ENCODE measurements at regions not wholly inside any gene's neighbourhood (a gene's known extent, or its start where the extent isn't known, plus 50 kb on each side); places are given as distances from the start of the nearest gene placed in this dataset.

- H3K27me3 ChIP-seq (ENCODE audit: control insufficient read depth, extremely low read depth, insufficient read depth, low read length) = no peaks in the 10 kb centered on the region
- DNase-seq (ENCODE audit: low read depth, low spot score) (no peak), FAIRE-seq (no peak)
- no peaks in the 10 kb centered on the region for H3K9me1 ChIP-seq (ENCODE audit: control insufficient read depth, extremely low read depth, insufficient read depth, low read length)
- H3K36me3 ChIP-seq (ENCODE audit: control insufficient read depth in 2 of 2, extremely low read depth in 1 of 2, insufficient read depth in 2 of 2, low read length in 2 of 2) = no peaks in the 10 kb centered on the region
- dilution Hi-C loops (cut with MboI; ENCODE audit: extremely low pct_ligation_motif_present, low sequenced_read_pairs) = no loop called here
- H3K27ac ChIP-seq (ENCODE audit: control insufficient read depth, insufficient read depth, low read length) = no peak overlapping the region
- H3K9ac ChIP-seq (ENCODE audit: control insufficient read depth, extremely low read depth, insufficient read depth, low read length) = no peak overlapping the region
- no peaks in the 10 kb centered on the region for H3K9me3 ChIP-seq (ENCODE audit: control insufficient read depth, low read depth, low read length)
- TF ChIP-seq CTCF (optimal IDR thresholded peaks at IDR 0.05 in 1 of 3, IDR thresholded peaks at IDR 0.05 in 1 of 3, conservative IDR thresholded peaks at IDR 0.05 in 1 of 3; ENCODE audit: extremely low read depth in 1 of 3, insufficient read depth in 2 of 3, low read length in 3 of 3) (no peak), EZH2 (IDR thresholded peaks at IDR 0.05; ENCODE audit: low read length) (no peak)
- no peaks in the 10 kb centered on the region for H4K20me1 ChIP-seq (ENCODE audit: control insufficient read depth, extremely low read depth, insufficient read depth, low read length)
- H3K4me3 ChIP-seq (ENCODE audit: control insufficient read depth in 2 of 3, extremely low read depth in 1 of 3, insufficient read depth in 2 of 3, low read depth in 1 of 3, low read length in 3 of 3) = no peak overlapping the region
- no peaks in the 10 kb centered on the region for H3K4me1 ChIP-seq (ENCODE audit: control insufficient read depth, extremely low read depth, insufficient read depth, low read length)
- H2AFZ ChIP-seq (ENCODE audit: control insufficient read depth, low read length) = no peak overlapping the region
- no peak overlapping the region for H3K4me2 ChIP-seq (ENCODE audit: control insufficient read depth, extremely low read depth, insufficient read depth, low read depth, low read length)
- H3K79me2 ChIP-seq (ENCODE audit: control insufficient read depth, insufficient read depth, low read length) = no peaks in the 10 kb centered on the region
Measured at GRCh38 chr18:29855637-29856036, 1186.9 kb downstream of the DSC3 start.

- dilution Hi-C loops (cut with MboI; ENCODE audit: extremely low pct_ligation_motif_present, low sequenced_read_pairs) = no loop called here
- Histone ChIP-seq H3K36me3 (ENCODE audit: control insufficient read depth in 2 of 2, extremely low read depth in 1 of 2, insufficient read depth in 2 of 2, low read length in 2 of 2) (no peaks in the 10 kb centered on the region), H3K27ac (ENCODE audit: control insufficient read depth, insufficient read depth, low read length) (no peak overlapping the region), H3K27me3 (ENCODE audit: control insufficient read depth, extremely low read depth, insufficient read depth, low read length) (no peaks in the 10 kb centered on the region), H3K4me3 (ENCODE audit: control insufficient read depth in 2 of 3, extremely low read depth in 1 of 3, insufficient read depth in 2 of 3, low read depth in 1 of 3, low read length in 3 of 3) (no peak overlapping the region), H3K9me1 (ENCODE audit: control insufficient read depth, extremely low read depth, insufficient read depth, low read length) (no peaks in the 10 kb centered on the region), H2AFZ (ENCODE audit: control insufficient read depth, low read length) (no peak overlapping the region), H3K79me2 (ENCODE audit: control insufficient read depth, insufficient read depth, low read length) (no peaks in the 10 kb centered on the region), H3K4me2 (ENCODE audit: control insufficient read depth, extremely low read depth, insufficient read depth, low read depth, low read length) (no peak overlapping the region), H3K4me1 (ENCODE audit: control insufficient read depth, extremely low read depth, insufficient read depth, low read length) (no peaks in the 10 kb centered on the region), H3K9me3 (ENCODE audit: control insufficient read depth, low read depth, low read length) (no peaks in the 10 kb centered on the region), H4K20me1 (ENCODE audit: control insufficient read depth, extremely low read depth, insufficient read depth, low read length) (no peaks in the 10 kb centered on the region), H3K9ac (ENCODE audit: control insufficient read depth, extremely low read depth, insufficient read depth, low read length) (no peak overlapping the region)
- no peak for DNase-seq (ENCODE audit: low read depth, low spot score)
- no peak for FAIRE-seq
- TF ChIP-seq CTCF (optimal IDR thresholded peaks at IDR 0.05 in 1 of 3, IDR thresholded peaks at IDR 0.05 in 1 of 3, conservative IDR thresholded peaks at IDR 0.05 in 1 of 3; ENCODE audit: extremely low read depth in 1 of 3, insufficient read depth in 2 of 3, low read length in 3 of 3) (no peak), EZH2 (IDR thresholded peaks at IDR 0.05; ENCODE audit: low read length) (no peak)
Measured at GRCh38 chr18:29853126-29853525, 1189.4 kb downstream of the DSC3 start.

All from keratinocyte (primary cell).